HCT116 (cell line): ENCODE measurements at regions not wholly inside any gene's neighbourhood (a gene's known extent, or its start where the extent isn't known, plus 50 kb on each side); places are given as distances from the start of the nearest gene placed in this dataset.

Source experiments
- CEBPB ChIP-seq: IDR thresholded peaks from 2 replicates; pipeline ENCODE4 v1.6.1; 2012; ENCODE audit warnings: low read depth
- EGR1 ChIP-seq: IDR thresholded peaks from 2 replicates; pipeline ENCODE4 v1.6.1; 2012; ENCODE audit warnings: low read depth
- EZH2 ChIP-seq: fragments of 200-600 bp; sonication (generic); IDR thresholded peaks from 2 replicates; pipeline ENCODE4 v1.6.1; 2017; ENCODE audit warnings: antibody characterized with exemption, mixed run types
- EZH2phosphoT487 ChIP-seq: fragments of 200-600 bp; IDR thresholded peaks from 2 replicates; pipeline ENCODE4 v1.6.1; 2018; ENCODE audit warnings: antibody characterized with exemption, borderline replicate concordance
- JUND ChIP-seq: IDR thresholded peaks from 2 replicates; pipeline ENCODE4 v1.6.1; 2012
- MAX ChIP-seq: IDR thresholded peaks from 2 replicates; pipeline ENCODE4 v1.6.1; 2012
- POLR2A ChIP-seq: IDR thresholded peaks from 2 replicates; pipeline ENCODE4 v1.7.0; 2011; ENCODE audit warnings: borderline replicate concordance; ENCODE audit not compliant: insufficient read depth, insufficient read length; ENCODE audit errors: extremely low read depth
- POLR2AphosphoS5 ChIP-seq: IDR thresholded peaks from 2 replicates; pipeline ENCODE4 v1.6.1; 2011; ENCODE audit warnings: mild to moderate bottlenecking, low read depth, low read length, moderate library complexity
- RAD21 ChIP-seq: IDR thresholded peaks from 2 replicates; pipeline ENCODE4 v1.6.1; 2012; ENCODE audit warnings: low read depth, mild to moderate bottlenecking
- SIN3A ChIP-seq: IDR thresholded peaks from 2 replicates; pipeline ENCODE4 v1.6.1; 2012; ENCODE audit warnings: low read depth
- SRF ChIP-seq: IDR thresholded peaks from 2 replicates; pipeline ENCODE4 v1.6.1; 2012; ENCODE audit warnings: low read depth
- TCF7L2 ChIP-seq: IDR thresholded peaks from 2 replicates; pipeline ENCODE4 v1.7.0; 2011; ENCODE audit warnings: borderline replicate concordance, inconsistent platforms; ENCODE audit not compliant: insufficient read depth, insufficient read length; ENCODE audit errors: extremely low read depth
- TF ChIP-seq, protein P1 (sequence below), 3 experiments: fragments of 200-600 bp in 1 of 3; sonication (generic) in 1 of 3; IDR thresholded peaks in 2 of 3; conservative IDR thresholded peaks in 1 of 3; 2 replicates each; pipeline ENCODE4 v1.5.1; 2012 to 2017; ENCODE audit warnings: low read depth in 2 of 3, low read length in 2 of 3, antibody characterized with exemption in 1 of 3, borderline replicate concordance in 1 of 3, control low read depth in 1 of 3, mild to moderate bottlenecking in 1 of 3, mixed read lengths in 1 of 3, mixed run types in 1 of 3, moderate library complexity in 1 of 3; ENCODE audit not compliant: insufficient read depth in 1 of 3

DNA sequence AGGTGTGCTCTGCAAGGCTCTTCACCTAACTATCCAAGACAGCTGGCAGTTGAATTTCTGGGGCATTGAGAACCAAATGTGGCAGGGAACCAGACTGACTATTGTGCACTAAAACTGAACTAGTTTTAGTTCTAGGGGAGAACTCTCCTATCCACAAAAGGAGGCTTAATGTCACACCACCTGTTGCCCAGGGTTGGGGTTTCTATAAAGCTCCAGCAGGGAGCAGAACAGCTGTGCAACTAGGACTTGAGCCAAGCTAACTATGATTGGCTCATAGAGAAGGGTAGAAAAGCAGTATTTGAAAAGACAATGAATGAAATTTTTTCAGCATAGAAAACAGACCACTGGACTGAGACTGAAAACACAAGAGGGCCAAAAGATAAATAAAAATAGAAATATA, 53.3 kb upstream of the FGGY start:
- TF ChIP-seq, protein P1, sequence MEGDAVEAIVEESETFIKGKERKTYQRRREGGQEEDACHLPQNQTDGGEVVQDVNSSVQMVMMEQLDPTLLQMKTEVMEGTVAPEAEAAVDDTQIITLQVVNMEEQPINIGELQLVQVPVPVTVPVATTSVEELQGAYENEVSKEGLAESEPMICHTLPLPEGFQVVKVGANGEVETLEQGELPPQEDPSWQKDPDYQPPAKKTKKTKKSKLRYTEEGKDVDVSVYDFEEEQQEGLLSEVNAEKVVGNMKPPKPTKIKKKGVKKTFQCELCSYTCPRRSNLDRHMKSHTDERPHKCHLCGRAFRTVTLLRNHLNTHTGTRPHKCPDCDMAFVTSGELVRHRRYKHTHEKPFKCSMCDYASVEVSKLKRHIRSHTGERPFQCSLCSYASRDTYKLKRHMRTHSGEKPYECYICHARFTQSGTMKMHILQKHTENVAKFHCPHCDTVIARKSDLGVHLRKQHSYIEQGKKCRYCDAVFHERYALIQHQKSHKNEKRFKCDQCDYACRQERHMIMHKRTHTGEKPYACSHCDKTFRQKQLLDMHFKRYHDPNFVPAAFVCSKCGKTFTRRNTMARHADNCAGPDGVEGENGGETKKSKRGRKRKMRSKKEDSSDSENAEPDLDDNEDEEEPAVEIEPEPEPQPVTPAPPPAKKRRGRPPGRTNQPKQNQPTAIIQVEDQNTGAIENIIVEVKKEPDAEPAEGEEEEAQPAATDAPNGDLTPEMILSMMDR (IDR thresholded peaks at IDR 0.05 in 2 of 3, conservative IDR thresholded peaks at IDR 0.05 in 1 of 3; ENCODE audit: borderline replicate concordance in 1 of 3, insufficient read depth in 1 of 3, low read depth in 2 of 3, low read length in 2 of 3), result no peak
- TF ChIP-seq SRF (no peak), EZH2 (no peak), POLR2AphosphoS5 (no peak), POLR2A (no peak), CEBPB (no peak), MAX (no peak), RAD21 (no peak), TCF7L2 (no peak), EGR1 (no peak), SIN3A (no peak), JUND (no peak), EZH2phosphoT487 (no peak)
